ENCODE measurements at regions not wholly inside any gene's neighbourhood (a gene's known extent, or its start where the extent isn't known, plus 50 kb on each side); places are given as distances from the start of the nearest gene placed in this dataset.
"Not testable (repeated sequence)": the region's sequence is repeated elsewhere in the genome, so short reads cannot be mapped to it uniquely, and the experiment has no call there.

DNA sequence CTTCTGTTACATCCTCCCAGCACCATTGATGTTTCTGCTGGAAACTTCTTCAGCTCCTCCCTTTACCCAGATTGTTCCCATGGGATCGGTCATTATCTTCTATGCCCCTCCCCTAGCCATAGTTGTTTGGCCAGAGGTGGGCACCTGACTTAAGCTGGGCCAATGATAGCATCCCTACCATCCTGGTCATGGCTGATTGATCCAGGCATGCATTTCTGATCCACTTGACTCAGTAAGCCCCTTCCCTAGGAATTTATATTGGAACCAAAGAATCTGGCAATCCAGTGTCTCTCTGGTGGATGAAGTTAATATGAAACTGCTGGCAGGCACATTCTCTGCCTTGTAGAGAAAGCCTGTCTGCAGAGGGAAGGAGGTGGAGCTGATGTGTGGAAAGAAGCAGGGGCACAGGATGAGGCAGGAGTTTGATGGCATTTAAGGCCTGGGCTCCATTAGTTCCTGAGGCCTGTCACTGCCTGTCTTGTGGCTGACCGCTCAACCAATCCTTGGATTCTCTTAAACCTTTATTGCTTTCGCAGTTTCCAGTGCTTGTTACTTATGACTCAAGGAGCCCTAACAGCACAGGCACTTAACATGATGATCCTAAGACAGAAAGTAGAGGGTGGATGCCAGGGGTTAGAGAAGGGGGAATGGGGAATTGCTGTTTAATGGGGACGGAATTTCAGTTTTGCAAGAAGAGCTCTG lies 152.4 kb downstream of the ABCC12 start:
- DNase-seq = no peak

DNA sequence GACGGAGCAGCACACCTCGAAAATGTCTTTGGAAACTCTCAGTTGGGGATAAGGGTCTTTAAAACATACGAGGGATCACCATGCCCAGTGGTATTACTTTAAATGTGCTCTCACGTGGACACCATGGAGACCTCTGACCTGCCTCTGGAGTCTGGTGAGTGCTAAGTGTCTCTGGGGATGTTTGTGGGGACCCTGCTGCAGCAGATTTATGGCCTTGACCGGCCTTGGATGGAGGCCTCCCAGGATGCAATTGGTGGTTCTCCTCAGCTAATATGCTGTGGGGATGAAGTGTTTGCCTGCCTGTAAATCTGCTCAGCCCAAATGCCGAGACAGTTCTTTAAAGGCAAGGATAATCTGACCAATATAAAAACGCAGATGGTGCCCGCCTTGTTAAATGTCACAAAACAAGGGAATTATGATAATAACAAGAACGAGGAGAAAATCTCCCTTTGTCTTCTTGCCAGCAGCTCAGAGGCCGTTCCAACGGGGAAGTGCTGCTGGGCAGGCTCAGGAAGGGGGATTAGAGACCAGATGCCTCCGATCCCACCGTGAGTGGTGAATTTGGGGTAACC lies 154.4 kb downstream of the ABCC12 start:
- DNase-seq = no peak

DNA sequence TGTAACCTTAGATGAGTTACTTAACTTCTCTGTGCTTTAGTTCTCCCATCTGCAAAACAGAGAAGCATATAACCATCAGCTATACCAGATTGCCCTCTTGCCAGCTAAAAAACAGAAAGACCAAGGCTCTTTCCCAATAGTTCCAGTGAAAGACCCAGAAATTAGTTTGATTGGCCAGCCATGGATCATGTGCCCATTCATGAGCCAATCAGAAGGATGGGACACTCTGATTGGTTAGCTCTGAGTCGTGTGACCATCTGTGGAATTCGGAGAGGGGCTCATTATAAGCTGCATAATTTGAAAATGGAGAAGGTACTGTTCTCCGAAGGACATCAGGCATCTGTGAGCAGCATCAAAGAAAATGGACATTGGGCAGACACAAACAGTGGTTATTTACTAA lies 155.2 kb downstream of the ABCC12 start:
- no peak for DNase-seq

DNA sequence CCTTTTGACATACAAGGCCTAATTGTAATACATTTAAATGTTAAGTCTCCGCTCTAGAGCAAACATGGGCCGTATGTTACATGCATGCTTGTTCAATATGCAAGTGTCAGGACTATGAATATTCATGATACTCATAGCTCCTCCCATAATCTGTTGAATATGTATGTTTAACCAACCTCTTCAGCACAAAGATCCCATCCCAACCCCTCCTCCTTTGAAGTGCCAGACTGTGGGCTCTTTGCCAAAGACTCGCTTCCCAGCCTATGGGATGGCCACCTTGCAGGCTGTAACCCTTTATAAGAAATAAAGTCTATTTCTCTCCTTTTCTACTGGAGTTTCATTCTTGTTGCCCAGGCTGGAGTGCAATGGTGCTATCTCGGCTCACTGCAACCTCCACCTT lies 156.2 kb downstream of the ABCC12 start:
- DNase-seq = no peak

DNA sequence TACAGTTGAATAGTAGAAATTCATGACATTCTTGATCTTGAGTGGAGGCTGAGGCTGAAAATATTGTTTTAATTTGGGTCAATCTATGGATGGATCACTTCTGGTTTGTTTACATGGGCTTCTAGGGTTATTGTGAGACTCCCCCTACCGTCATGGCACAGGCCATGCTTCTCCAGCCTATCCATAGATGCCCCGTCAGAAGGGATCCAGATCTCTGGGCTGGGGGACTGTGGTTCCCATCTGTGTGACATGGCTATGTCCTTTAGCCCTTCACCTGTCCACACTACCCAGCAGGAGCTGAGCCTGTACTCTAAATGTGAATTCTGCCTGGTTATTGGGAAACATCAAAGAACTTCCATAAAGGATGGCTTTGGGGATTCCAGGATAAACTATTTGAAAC lies 160.4 kb downstream of the ABCC12 start:
- no peak for DNase-seq

DNA sequence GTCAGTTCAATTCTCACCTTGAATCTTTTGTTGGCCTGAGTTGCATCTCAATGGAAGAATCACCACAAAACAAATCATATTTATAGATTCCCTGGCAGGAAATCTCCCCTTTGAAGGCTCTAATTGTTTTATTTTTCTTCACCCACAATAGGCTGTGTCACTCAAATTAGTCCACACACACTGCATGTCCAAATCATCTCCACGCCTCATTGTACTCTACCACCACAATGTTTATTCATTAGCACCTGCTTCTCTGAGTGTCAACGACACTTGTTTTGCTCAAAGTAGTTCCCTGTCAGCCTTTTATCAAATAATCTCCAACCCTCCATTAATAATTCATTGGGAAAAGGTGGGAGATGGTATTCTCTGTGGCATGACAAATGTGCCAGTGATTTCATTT lies 164.3 kb downstream of the ABCC12 start:
- no peak for DNase-seq

DNA sequence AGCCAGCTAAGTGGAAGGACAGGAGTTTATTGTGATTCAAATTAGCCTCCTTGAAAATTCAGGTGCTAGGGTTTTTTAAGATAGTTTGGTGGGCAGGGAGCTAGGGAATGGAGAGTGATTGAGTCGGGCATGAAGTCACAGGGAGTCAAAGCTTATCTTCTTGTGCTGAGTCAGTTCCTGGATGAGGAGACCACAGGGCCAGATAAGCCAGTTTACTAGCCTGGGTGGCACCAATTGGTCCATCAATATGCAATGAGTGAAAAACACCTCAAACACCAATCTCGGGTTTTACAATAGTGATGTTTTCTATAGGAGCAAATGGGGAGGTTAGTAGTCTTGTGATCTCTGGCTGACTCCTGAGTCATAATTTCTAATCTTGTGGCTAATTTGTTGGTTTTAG lies 165.1 kb downstream of the ABCC12 start:
- DNase-seq = no peak

DNA sequence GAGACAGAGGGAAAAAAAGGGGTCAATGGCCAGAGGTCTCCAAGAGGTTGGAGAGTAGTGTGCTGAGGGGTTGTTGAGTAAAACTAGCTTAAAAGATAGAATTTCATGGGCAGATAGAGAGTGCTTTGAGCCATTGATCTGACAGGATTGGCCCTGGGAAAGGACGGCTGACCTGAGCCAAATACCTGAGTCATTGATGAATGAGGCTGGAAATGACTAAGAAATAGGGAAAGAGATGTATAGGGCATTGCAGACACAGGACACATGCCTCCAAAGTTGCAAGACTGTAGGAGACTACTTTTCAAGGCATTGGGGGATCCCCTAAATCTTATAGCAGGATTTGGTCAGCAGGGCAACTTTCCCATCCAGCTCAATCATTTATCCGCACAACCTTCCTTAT lies 168.7 kb downstream of the ABCC12 start:
- DNase-seq = no peak

DNA sequence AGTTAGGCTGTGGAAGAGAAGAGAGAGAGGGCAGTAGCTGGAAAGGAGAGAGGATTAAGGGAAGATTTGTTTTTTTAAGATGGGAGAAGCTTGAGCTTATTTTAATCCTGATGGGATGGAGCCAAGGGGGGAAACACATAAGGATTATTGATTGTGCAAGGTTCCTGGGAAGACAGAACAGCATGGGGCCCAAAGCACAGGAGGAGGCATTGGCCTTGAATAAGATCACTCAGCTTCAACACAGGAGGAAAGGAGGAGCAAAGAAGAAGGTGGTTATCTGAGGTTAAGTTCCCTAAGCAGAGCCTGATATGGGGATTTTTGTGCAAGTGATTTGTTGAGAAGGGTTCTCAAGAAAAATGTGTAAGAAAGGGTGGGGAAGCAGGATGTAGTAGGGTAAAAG lies 169.8 kb downstream of the ABCC12 start:
- no peak for DNase-seq

DNA sequence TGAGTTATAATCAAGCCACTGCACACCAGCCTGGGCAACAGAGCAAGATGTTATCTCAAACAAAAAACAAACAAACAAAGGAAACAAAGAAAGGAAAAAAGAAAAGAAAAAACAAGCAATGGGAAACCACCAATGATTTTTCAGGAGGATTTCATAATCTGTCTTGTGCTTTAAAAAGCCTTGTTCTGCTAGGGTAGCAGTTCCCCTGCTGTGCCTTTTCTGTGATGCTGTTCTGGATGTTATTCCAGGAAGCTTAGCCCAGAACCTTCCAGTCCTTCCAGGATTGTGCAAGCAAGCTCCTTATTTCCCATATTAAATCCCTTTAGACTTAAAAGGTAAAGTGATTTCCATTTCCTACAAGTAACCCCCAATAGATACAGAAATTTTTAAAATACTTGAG lies 171.1 kb downstream of the ABCC12 start:
- no peak for DNase-seq

DNA sequence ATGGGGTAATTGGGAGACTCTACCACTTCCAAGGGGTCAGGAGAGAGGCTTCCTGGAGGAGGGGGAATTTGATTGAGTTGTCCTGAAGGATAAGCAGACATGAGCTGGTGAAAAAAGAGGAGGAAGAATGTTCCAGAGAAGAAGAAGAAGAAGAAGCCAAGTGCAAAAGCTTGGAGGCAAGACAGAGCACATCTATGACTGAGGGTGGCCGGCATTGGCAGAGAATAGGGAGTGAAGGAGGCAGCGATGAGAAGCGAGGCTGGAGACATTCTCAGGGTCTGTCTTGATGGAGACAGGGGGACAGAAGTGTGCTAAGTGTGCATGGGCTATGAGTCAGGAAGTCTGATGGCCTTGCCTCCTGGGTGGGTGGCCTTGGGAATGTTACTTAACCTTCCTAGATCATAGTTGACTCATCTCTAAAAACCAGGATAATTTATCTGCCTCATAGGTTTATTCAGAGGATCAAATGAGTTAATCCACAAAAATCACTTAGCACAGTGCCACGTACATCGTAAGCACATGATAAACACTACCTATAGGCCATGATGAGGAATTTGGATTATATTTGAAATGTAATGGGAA lies 171.7 kb downstream of the ABCC12 start:
- DNase-seq = no peak

DNA sequence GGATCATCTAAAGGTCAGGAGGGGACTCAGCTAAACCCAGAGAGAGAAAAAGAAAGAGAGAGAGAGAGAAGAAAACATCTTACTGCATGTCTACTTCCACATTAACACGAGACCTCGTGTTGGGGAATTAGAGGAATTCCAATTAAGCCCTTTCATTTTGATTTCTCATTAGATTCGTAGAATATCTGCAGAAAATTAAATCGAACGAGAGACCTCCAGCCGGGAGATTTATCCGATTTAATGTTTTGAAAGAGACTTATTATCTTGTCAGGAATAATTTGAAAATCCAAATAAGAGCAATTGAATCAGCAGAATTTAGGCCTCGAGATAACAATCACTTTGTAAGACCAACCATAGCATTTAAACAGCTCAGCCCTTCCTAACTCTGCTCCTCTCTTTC lies 175.6 kb downstream of the ABCC12 start:
- DNase-seq = no peak

DNA sequence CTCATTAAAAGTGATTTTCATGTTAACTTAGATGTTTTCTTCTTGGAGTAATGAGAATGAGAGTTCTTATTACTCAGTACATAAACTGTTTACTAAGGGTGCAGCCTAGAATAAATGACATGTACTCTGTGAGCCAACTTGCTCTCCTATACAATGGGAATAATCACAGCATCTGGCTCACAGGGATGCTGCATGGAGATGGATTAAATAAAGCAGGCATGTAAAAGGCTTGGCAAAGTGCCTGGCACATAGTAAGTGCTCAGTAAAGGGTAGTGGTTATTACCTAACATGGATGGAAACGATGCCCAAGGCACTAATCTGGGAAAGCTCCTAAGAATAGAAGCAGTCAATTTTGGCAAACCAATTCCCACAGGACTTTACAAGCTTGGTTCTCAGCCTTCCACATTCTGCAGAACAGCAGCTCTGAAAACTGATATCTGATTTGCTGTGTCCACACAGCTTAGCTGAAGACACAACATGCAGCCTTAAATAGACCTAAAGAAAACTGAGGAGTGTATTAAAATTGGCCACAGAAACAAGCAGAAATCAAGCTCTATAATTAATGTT lies 176.1 kb downstream of the ABCC12 start:
- no peak for DNase-seq

DNA sequence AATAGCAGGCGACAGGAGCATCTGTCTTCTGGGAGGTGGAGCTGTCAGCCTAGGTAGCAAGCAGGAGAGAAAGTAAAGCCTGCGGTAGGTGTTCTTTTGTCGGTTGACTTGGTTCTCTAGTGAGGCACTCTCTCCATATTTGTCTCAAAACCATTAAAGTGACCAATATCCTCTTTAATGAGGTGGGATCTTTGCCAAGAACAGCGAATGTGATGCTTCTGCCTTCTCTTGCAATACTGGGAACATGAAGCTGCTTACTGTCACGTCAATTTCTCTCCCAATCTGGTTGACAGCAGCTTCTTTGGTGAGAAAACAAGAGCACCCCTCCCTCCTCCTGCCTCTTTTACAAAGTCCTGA lies 176.7 kb downstream of the ABCC12 start:
- no peak for DNase-seq

DNA sequence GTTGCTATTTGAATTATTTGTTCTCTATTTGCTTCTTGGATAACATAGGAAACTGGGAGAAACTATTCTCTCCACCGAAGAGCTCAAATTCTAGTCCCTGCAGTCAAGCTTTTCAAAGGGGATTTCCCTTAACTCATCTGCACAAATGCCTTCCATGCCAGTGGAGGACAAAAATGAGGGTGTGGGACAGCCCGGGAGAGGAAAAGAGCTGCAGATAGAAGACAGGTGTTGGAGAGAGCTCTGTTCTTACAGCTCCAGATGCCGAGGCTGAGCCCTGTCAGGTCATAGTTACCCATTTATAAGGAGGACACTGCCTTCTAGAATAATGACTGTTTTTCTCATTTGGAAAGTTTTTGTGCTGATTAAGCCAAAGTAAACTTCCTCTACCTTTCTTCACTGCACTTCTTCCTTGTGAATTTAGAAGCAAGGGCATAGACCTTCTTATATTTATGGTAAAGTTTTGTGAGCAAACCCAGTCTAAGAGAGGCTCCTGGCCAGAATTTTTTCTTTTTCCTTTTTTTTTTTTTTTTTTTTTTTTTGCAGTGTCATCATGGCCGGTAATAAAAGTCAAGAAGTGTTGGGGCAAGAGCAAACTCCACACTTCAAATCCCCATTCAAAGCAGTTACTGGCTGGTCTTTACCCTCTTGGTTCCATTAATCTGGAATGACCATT lies 177.2 kb downstream of the ABCC12 start:
- no peak for DNase-seq

DNA sequence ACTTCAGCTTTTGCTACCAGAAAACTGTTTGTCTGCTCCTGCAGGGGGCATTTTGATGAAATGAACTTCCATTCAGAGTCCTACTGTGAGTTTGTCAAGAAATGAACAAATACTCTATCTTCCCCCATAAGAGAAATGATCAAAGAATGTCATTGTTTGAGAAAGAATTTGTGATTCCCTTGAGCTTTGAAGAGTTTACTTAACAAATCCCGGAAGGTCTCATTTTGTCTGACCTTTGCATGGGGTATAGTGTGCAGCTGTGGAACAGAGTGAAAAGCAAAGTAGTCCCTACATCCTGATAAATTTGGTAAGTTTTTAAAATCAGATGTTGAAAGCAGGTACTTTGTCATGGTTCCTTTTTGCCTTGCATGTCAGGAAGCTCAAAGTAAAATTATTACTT lies 178.0 kb downstream of the ABCC12 start:
- no peak for DNase-seq

DNA sequence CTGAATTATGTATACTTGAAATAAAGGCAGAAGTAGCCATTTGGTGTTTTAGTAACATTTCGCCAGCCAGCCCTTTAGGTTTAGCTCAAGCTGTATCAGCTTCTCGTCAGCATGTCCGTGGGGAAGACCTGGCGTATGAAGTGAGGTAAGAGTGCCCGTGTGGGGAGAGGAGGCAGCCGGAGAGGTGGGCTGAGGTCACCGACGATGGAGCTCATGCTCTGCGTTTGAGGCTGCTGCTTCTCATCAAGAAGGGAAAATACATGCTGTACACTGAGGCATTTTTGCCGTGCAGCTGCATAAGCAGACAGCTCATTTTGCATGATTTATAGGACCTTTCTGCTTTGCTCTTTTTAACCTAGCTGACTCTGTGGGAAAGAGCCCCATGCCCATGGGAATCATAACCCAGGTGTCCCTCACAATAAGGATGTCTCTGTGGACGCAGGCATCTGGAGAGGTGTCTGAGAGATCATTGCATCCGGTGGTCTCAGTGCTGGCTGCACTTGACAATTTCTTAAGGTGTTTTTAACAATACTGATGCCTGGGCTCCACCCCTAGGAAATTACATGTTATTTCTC lies 179.1 kb downstream of the ABCC12 start:
- DNase-seq = no peak

DNA sequence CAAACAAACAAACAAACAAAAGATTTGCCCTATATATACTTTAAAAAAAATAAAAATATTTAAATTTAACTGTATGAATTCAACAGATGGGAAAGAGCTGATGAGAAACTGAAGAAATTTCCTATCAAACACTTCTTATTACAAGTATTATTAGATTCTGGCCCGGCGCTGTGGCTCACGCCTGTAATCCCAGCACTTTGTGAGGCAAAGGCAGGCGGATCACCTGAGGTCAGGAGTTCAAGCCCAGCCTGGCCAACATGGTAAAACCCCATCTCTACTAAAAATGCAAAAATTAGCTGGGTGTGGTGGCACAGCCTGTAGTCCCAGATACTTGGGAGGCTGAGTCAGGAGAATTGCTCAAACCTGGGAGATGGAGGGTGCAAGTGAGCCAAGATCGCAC lies 180.8 kb downstream of the ABCC12 start:
- DNase-seq = not testable (repeated sequence)

DNA sequence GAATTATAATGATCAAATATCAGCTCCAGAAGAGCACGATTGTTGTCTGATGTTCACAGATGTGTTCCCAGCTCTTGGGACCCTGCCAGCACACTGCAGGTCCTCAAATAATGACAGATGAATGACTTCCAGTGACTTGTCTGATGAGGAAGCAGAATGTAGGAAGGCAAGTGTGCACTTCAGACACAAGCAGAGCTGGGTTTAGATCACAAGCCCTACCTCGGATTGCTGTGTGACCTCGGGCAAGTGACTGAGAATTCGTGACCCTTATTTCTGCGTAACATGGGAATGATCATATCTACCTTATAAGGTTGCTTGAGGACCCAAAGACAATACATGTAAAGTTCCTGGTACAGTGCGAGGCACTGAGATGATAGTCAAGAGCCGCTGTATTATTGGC lies 182.2 kb downstream of the ABCC12 start:
- no peak for DNase-seq

DNA sequence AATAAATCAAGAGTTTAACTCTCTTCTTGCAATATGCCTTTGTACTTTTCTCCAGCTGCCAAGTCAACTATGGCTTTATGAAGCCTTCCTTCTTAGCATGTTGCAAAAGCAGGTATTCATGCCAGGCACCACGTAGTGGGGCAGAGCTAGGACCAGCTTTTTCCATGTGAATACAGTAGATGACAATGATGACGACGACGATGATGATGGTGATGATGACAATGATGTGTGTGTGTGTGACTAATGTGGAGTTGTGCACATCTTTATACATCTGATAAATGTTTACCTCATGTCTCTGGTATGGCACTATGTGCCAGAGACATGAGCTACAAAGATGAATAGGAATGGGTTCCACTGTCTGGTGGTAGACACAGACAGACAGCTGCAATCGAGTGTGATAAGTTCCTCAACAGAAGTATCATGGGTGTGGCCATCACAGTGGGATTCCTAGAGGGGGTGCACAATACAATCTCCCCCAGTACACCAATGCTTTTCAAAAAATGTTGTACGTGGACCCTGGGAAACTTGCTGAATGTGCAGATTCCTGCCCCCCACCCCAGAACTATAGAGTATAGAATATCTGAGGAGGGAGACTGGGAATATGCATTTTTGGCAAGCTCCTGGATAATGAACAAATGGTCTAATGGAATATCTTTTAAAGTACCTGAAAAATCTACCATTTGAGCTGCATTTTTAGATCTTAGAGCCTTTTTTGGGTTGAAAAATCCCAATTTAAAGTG lies 183.4 kb downstream of the ABCC12 start:
- no peak for DNase-seq

DNA sequence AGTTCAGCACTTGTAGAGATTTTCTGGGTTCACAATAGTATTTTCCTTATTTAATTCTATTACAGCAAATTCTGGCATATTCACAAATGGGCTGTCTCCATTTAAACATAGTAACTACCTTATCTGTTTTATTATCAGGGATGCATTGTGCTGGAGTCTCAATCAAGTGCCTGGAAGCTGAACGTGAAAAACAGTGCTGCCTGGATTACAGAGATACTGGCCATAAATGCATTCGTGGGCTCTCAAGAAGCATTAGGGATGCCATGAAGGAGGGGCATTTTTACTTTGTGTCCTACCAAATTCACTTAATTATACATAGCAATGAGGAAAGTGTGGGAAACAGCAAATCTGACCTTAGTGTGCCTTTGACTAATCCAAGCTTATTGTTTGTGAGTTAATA lies 184.6 kb downstream of the ABCC12 start:
- no peak for DNase-seq

DNA sequence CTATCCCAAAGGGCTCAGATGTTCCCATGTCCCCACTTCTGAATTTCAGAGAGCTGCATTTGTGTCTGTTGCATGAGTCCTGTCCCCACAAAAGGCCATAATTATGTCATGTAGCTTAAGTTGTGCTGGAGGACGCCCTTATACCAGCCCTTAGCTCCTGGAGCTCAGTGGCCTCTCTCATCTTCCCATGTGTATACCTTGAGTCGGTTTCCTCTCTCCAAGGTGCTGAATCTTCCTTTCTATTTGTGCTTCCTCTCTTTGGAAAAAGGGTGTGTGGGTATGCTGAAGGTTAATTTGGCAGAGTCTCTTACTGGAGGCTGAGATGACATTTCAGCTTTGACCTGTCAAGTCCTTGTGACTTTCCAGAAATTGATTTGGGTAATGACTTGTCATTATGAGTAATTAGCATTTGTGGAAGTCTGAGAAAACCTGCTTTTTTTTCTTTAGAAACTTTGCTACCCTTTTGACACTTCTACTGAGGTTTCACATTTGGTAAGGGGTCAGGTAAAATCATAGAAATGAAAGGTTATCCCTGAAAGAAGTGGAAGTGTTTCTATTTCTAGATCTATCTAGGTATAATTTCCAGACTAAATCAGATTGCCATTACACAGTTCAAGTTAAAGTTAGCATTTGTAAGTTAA lies 185.4 kb downstream of the ABCC12 start:
- no peak for DNase-seq
